Astrocyte of the spinal cord (primary cell): ENCODE measurements at regions not wholly inside any gene's neighbourhood (a gene's known extent, or its start where the extent isn't known, plus 50 kb on each side); places are given as distances from the start of the nearest gene placed in this dataset.
A peak's percentile ranks its signal among the peaks of the same experiment; 100 is the strongest.

Source experiments
- DNase-seq: peaks from one replicate; pipeline ENCODE4 v3.0.0; 2011; ENCODE audit warnings: low read depth, low spot score
- H3K4me3 ChIP-seq: 2 replicates; pipeline ENCODE4 v1.5.1; 2011; ENCODE audit warnings: low read depth, mild to moderate bottlenecking, low read length, moderate library complexity
- CTCF ChIP-seq: IDR thresholded peaks from 2 replicates; pipeline ENCODE4 v1.5.1; 2012; ENCODE audit warnings: low read depth, mild to moderate bottlenecking, low read length, inconsistent platforms
- in situ Hi-C: cut with HindIII; loops from 2 replicates; pipeline ENCODE4 v1.10.0; 2017; ENCODE audit warnings: low sequenced_read_pairs

DNA sequence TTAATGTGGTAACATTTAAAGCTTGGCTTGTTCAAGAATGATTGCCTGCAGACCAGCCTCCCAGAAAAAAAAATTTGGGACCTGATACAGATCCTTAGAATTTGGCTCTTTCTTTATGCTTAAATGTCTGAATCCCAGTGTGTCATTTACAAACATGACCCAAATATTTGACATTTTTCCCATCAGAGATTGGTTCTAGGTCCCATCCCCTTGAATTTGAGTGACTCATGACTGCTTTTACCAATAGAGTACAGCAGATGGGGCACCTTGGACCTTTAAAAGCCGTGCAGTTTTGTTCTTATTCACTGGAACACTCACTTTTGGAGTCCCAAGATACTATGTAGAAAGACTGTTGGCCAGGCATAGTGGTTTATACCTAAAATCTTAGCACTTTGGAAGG, 231.6 kb downstream of the ZIC1 start:
- in situ Hi-C loops: no loop called here
- DNase-seq: no peak
- TF ChIP-seq CTCF: no peak
- no peak overlapping the region for H3K4me3 ChIP-seq

- TF ChIP-seq CTCF: no peak
- no peak for DNase-seq
- H3K4me3 ChIP-seq: no peak overlapping the region
- in situ Hi-C loops: no loop called here
Measured at GRCh38 chr3:147645761-147646160, 236.6 kb downstream of the ZIC1 start.

GRCh38 chr3:147649475-147649874, 240.3 kb downstream of the ZIC1 start:
- in situ Hi-C loops: no loop called here

GRCh38 chr3:147651107-147651778, 242.1 kb downstream of the ZIC1 start:
- peak; percentile 14 for DNase-seq
- TF ChIP-seq CTCF: no peak
- in situ Hi-C loops: no loop called here
- no peak overlapping the region for H3K4me3 ChIP-seq

More at GRCh38 chr3:147649475-147649874, 240.3 kb downstream of the ZIC1 start:
- TF ChIP-seq CTCF: no peak
- no peak for DNase-seq
- H3K4me3 ChIP-seq: no peak overlapping the region

- peak; percentile 62 for DNase-seq
- in situ Hi-C loops: no loop called here
- H3K4me3 ChIP-seq: no peak overlapping the region
- no peak for TF ChIP-seq CTCF
Measured at GRCh38 chr3:147652651-147653366, 243.6 kb downstream of the ZIC1 start.

DNA sequence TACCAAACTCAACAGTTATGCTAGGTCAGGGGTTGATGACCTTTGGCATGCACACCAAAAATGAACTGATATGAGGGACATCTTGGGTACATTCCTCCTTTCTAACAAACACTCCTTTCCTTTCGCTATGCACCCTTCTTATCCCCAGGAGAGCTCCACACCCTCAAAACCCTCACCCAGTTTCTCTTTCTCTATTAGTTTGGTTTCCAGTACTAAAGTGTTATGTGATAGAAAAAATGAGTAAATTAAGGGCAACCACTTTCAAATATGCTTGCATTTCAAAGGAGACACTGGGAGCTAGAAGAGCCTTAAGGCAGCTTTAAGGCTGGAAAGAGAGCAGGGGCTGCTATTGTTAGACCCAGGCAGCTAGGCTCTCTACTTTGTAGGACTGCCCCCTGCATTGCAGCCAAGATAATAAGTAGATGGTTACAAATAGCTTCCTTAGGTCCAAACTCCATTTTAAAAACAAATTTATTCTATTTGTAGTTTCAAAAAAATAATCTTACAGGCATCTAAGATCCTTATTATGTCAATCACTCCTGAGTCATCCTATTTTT, 244.3 kb downstream of the ZIC1 start:
- no peak overlapping the region for H3K4me3 ChIP-seq
- in situ Hi-C loops: no loop called here
- DNase-seq: peak; percentile 17
- TF ChIP-seq CTCF: no peak
